Stimulated activated CD4-positive, alpha-beta T cell treated with anti-CD3 and anti-CD28 coated beads, TNF-alpha, amount 100 ng/mL, for 48 hours (primary cell): ENCODE measurements at regions not wholly inside any gene's neighbourhood (a gene's known extent, or its start where the extent isn't known, plus 50 kb on each side); places are given as distances from the start of the nearest gene placed in this dataset.

ENCODE experiments used
- DNase-seq, 3 donors: peaks; one replicate each; pipeline ENCODE4 v3.0.0-alpha.2; 2020; ENCODE audit warnings: low read depth in 3 of 3

DNA sequence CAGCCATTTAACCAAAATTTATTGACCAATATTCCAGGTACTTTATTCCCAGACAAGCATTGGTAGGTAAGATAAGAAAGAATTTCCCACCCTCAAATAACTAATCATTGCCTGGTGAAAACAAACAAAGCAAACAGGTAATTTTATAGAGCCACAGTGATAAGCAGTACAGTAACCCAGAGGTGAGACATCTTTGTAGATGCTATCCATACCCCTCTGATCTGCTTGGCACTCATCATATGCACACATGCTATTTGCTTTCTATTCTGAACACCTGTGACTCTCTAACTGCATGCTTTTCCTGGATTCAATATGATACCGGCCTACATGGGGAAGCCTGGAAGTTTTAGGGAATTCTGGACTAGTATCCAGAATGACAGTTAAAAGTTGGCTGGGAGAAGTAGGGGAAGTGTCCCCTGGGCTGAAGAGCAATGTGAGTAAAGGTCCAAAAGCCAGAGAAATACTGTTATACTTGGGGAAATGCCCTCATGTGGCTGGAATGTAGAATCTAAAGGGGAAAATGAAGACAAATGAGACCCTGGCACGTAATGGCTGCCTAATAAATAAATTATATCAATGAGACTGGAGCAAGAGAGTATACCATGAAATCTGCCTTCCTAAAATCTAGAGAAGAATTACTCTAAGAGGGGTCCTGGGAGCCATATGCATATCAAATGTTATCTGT is 243.8 kb upstream of the ADAMTSL1 start:
- DNase-seq = no peak

DNA sequence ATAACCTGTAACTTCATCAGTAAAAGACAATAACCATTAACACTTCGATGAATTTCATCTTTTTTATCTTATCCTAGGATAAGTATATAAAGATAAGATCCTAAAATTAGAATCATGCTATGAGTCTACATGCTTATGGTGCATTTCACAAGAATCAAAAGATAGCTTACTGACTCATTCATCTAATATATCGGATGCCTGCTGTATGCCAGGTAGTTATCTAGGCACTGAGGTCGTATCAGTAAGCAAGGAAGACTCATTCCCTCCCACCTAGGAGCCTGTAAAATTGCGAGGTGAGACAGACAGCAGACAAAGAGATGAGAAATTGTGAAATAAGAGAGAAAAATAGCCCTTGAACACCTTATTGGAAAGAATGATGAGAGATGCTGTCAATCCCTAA is 240.6 kb upstream of the ADAMTSL1 start:
- DNase-seq = no peak

DNA sequence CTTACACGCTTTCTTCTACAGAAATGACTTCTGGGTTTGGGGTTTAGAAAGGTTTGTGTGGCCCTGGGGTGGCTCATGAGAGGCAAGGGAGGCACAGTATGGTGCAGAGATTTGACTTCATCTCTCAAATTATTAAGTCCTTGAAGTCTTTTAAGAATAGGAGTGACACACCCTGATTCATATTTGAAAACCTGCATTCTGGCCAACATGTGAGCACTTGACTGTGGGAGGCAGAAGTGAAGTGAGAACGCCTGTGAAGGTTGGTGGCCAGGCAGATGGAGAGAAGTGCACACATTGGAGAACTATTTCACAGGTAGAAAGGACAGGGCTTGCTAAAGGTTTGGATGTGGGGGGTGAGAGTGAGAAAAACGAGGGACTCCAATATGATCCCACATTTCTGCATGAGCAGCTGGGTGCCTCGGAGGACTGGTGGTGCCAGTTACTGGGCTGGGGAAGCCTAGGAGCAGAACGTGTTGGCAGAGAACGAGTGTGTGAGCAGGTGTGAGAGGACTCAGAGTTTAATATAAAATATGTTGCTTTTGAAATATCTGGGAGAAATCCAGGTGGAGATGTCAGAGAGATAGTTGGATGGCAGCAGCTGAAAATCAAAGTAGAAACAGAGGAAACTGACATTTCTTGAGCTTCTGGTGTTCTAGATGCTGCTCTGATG is 240.0 kb upstream of the ADAMTSL1 start:
- no peak for DNase-seq

DNA sequence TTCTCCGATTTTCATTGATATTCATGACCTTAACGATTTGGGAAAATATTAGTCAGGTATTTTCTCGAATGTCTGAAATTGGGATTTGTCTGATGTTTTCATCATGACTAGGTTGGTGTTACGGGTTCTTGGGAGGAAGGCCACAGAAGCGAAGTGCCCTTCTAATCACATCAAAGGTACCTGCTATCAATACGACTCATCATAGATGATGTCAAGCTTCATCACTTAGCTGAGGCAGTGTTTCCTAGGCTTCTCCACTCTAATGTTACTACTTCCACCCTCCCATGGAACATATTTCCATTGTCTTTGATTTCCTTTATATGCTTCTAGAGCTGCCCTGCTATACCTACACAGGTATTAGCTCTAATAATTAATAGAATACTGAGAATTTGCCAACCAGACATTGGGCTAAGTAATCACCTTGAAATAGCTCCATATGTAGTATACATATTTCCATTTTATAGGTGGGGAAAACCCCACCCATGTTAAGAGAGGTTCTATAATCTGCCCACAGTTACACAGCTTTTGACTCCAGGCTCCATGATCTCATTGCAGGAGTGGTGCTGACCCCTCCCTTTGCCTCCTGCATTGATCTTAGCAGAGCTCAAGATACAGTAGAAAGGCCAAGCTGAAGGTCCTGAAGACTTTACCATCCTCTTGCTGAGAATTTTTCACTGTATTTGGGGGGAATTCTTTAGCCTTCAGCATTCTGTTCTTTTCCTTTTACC is 238.6 kb upstream of the ADAMTSL1 start:
- no peak for DNase-seq

- no peak for DNase-seq
These were observed 237.6 kb upstream of the ADAMTSL1 start for GRCh38 chr9:18236336-18236735.

DNA sequence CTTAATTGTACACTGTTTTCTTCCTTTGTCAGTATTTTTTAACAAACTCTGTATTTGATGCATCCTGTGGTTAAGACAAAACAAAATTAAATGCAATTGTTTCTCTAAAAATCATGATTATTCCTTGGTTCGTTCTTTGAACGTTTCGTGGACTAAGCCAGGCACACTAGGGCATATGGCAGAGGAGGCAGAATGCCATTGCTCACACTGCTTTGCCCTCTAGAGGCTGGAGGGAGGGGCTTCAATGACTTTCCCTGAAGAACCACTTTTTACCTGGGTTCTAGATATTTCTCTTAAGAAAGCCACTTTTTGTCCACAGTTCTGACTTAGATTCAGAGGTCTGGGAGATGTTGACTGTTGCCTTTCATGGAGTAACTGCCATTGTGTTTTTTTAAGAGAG is 236.2 kb upstream of the ADAMTSL1 start:
- DNase-seq = no peak

DNA sequence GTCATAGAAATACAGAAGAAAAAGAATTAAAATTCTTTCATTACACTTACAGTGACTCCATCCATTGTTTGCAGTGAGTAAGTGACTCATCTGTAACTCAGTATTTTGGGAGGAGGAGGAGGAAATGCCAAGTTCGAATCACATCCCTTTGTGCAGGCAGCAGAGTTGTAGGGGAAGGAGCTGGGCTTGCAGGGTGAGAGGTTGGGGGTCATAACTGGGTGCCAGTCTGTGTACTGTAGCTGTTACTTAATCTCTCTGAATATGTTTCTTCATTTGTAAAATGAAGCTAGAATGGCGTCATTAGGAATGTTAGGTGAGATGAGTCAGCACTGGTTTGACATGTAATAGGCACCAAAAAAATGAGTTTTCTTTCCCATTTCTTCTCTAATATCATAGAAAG is 235.7 kb upstream of the ADAMTSL1 start:
- DNase-seq = no peak

- no peak for DNase-seq
These were observed 235.1 kb upstream of the ADAMTSL1 start for GRCh38 chr9:18238752-18239447.

DNA sequence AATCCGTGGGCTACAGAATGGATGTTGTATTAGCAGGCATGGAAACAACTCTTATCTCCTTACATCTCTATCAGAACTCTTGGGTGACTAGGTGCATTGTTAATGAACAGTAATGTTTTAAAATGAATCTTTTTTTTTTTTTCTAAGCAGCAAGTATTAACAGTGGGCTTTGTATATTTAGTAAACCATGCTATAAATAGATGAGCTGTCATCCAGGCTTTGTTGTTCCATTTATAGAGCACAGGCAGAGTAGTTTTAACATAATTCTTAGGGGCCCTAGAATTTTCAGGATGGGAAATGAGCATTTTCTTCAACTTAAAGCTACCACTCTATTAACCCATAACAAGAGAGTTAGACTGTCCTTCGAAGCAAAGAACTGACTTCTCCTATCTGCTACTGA is 233.7 kb upstream of the ADAMTSL1 start:
- no peak for DNase-seq

GRCh38 chr9:18245911-18246310 is 228.0 kb upstream of the ADAMTSL1 start:
- DNase-seq = no peak

GRCh38 chr9:18250053-18250452 is 223.9 kb upstream of the ADAMTSL1 start:
- no peak for DNase-seq

DNA sequence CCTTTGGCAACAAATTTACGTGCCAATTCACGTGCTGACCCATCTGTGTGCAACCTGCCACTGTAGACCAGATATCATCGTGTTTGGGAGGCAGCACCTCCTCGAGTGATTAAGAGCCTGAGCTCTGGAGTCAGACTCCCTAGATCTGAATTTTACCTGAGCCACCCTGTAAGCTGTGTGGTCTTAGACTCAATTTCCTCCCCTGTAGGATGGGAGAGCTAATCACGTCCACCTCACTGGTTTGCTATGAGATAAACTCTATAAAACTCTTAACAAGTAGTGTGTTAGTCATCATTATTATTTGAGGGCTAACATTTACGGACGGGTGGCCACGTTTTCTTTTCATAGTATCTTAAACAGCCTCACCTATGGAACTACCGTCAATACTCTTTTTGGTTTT is 220.0 kb upstream of the ADAMTSL1 start:
- DNase-seq = no peak

- DNase-seq = peak; percentile 44 to 65 (median 59)
These were observed 218.8 kb upstream of the ADAMTSL1 start for GRCh38 chr9:18255158-18255629.

DNA sequence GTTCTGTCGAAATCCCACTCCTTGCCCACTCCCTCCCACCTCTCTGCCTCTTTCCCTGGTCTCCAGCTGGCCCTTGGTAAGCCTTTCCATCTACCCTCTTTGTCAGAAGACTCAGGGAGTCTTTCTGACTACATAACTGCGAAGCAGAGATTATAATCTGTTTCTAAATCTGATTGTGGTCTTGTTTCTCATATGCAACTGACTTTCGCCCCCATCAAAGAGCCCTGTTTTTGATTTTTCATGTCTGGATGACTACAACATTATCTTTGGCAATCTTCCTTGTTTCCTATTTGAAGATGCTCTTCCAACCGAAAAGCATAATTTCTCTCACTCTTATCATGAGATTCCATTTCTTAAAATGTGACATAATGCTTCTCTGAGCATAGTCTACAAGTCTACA is 218.2 kb upstream of the ADAMTSL1 start:
- DNase-seq = no peak

DNA sequence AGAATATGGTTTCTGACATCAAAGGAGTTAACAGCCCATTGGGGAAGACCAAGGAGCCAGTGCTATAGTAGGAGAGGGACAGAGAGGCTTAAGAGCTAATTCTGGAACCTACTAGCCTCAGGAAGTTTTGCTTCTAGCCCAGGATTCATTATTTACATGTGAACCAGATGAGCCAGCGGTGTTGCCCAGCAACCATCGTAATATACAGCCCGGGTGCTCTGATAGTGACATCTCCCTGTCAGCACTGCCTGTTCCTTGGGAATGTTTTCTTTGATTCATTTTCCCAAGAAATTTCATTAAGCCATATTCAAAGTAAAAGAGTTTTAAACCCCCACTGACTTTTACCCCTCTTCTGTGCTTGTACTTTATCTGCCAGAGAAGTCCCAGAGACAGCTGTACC is 217.4 kb upstream of the ADAMTSL1 start:
- no peak for DNase-seq

DNA sequence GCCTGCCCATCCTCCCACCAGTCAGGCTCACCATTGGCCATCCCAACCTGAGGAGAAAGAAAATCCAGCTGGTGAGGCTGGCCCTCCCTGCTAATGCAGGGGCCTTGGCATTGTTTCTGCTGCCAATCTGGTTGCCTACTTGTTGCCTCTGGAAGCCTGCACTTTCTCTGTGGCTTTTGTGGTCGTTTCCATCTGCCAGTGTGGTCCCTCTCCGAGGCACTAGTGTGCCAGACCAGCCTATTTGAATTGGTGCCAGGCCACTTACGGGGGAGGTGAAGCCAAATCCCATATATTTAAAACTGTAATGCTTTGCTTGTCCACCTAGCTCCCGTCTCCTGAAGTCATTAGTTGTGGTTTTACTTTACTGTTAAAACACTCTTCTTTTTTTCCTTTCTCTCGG is 213.4 kb upstream of the ADAMTSL1 start:
- DNase-seq = no peak

DNA sequence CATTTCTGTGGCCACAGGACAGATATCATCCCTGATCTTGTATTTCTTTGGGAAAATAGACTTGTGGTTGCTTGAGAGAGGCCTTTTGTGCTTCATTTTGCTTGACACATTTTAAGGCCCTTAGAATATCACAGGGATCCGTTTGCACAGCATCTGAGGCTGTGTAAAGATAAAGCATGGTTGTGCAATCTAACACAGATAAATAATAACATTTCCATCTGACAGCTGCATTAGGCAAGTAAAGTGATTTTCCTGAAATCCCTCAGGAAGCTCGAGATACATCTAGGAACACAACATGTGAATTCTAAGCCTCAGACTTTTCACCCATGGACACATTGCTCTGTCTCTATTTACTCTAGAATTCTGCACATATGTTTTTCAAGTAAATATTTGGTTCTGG is 212.8 kb upstream of the ADAMTSL1 start:
- DNase-seq = no peak

DNA sequence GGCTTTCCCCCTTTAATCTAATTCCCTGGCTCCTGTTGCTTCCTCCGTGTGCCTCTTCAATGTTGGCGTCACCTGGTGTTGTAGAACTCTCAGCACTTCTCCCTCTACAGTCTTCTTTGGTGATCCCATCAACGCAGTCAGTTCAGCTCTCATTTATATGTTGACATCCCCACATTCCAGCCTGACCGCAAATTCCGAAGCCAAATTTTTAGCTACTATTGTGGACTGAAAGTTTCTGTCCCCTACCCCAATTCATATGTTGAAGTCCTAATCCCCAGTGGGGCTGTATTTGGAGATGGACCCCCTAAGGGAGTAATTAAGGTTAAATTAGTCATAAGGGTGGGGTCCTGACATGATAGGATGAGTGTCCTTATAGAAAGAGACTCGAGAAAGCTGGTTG is 210.6 kb upstream of the ADAMTSL1 start:
- no peak for DNase-seq

- no peak for DNase-seq
These were observed 205.6 kb upstream of the ADAMTSL1 start for GRCh38 chr9:18268381-18268780.

- DNase-seq = no peak
These were observed 204.4 kb upstream of the ADAMTSL1 start for GRCh38 chr9:18269561-18269960.

DNA sequence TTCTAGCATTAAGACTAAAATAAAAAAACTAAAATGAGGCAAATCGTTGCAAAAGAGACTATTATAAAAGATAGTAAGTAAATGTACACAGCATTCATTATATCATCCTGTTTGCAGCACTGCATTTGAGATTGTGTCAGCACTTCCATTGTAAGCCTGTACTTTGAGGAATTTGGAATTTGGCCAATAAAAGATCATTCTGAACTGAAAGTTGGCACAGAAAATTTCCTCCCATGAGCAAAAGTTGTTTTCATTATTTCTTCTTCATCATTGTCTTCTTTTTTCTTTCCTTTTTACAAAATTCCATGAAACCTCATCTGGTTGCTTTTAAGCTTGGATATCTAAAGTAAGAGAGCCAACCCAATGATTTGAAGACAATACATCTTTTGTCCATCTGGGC is 199.3 kb upstream of the ADAMTSL1 start:
- no peak for DNase-seq

DNA sequence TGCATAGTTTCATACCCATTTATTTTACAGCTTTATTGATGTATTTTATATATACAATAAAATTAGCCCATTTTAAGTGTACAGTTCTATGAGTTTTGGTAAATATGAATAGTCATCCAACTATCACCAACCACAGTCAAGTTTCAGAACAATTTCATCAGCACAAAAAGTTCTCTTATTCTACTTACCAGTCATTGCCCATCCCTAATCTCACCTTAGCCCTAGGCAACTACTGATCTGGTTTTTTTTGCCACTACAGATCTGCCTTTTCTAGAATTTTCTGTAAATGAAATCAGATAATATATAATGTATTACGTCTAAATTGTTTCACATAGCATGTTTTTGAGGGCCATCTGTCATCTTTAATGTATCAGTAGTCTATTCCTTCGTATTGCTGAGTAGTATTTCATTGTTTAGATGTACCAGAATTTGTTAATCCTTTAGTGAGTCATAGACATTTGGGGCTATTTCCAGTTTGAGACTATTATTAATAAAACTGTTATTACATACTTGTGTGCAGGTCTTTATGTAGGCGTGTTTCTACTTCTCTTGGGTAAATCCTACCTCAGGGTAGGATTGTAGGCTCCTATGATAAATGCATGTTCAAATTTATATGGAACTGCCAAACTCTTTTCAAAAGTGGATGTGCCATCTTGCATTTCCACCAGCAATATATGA is 198.5 kb upstream of the ADAMTSL1 start:
- DNase-seq = no peak
